GM12878 (cell line): ENCODE measurements at regions not wholly inside any gene's neighbourhood (a gene's known extent, or its start where the extent isn't known, plus 50 kb on each side); places are given as distances from the start of the nearest gene placed in this dataset.

Source experiments
- CREB1 ChIP-seq: IDR thresholded peaks from 2 replicates; pipeline ENCODE4 v1.6.1; 2012; ENCODE audit warnings: low read depth, mild to moderate bottlenecking, inconsistent platforms
- CTCF ChIP-seq, 3 experiments: IDR thresholded peaks in 2 of 3; conservative IDR thresholded peaks in 1 of 3; 2 replicates each; pipeline ENCODE4 v1.5.1; 2011; ENCODE audit warnings: low read depth in 3 of 3, low read length in 3 of 3, mild to moderate bottlenecking in 3 of 3, control low read depth in 2 of 3, moderate library complexity in 2 of 3, inconsistent platforms in 1 of 3, mixed read lengths in 1 of 3; ENCODE audit not compliant: control insufficient read depth in 2 of 3, insufficient read depth in 1 of 3; ENCODE audit errors: extremely low read depth in 1 of 3
- FOXM1 ChIP-seq: IDR thresholded peaks from 2 replicates; pipeline ENCODE4 v1.6.1; 2012; ENCODE audit warnings: low read depth, mild to moderate bottlenecking, inconsistent platforms, low read length, moderate library complexity
- LARP7 ChIP-seq: fragments of 450-650 bp; IDR thresholded peaks from 2 replicates; pipeline ENCODE4 v1.6.1; 2017; ENCODE audit warnings: mild to moderate bottlenecking
- NFYB ChIP-seq: IDR thresholded peaks from 2 replicates; pipeline ENCODE4 v1.6.1; 2011; ENCODE audit warnings: low read depth, mild to moderate bottlenecking, low read length, improper control_type of control experiment, moderate library complexity; ENCODE audit not compliant: insufficient read depth
- POLR2A ChIP-seq: IDR thresholded peaks from 2 replicates; pipeline ENCODE4 v1.6.1; 2011; ENCODE audit warnings: low read depth, mild to moderate bottlenecking, low read length
- POLR2AphosphoS5 ChIP-seq: IDR thresholded peaks from 2 replicates; pipeline ENCODE4 v1.6.1; 2011; ENCODE audit warnings: mild to moderate bottlenecking, low read length, inconsistent platforms
- RAD21 ChIP-seq: IDR thresholded peaks from 2 replicates; pipeline ENCODE4 v1.6.1; 2011; ENCODE audit warnings: mild to moderate bottlenecking, low read depth, low read length, moderate library complexity; ENCODE audit not compliant: insufficient read depth
- RFX5 ChIP-seq: IDR thresholded peaks from 2 replicates; pipeline ENCODE4 v1.6.1; 2011; ENCODE audit warnings: low read depth, low read length, improper control_type of control experiment
- ZNF207 ChIP-seq: fragments of 450-650 bp; IDR thresholded peaks from 2 replicates; pipeline ENCODE4 v1.6.1; 2014; ENCODE audit warnings: antibody characterized with exemption, mild to moderate bottlenecking, borderline replicate concordance

GRCh38 chr2:12495247-12495868, 221.4 kb upstream of the TRIB2 start:
- TF ChIP-seq POLR2AphosphoS5 = no peak
- TF ChIP-seq CREB1 = no peak
- TF ChIP-seq POLR2A = no peak
- no peak for TF ChIP-seq ZNF207
- no peak for TF ChIP-seq RAD21
- TF ChIP-seq FOXM1 = no peak
- no peak for TF ChIP-seq LARP7
- no peak for TF ChIP-seq CTCF (IDR thresholded peaks at IDR 0.05 in 2 of 3, conservative IDR thresholded peaks at IDR 0.05 in 1 of 3; ENCODE audit: control insufficient read depth in 2 of 3, extremely low read depth in 1 of 3, insufficient read depth in 1 of 3, low read depth in 3 of 3, low read length in 3 of 3)
- no peak for TF ChIP-seq RFX5
- no peak for TF ChIP-seq NFYB
